Duodenal mucosa (tissue), 2 donors: ENCODE measurements at regions not wholly inside any gene's neighbourhood (a gene's known extent, or its start where the extent isn't known, plus 50 kb on each side); places are given as distances from the start of the nearest gene placed in this dataset.
A peak's percentile ranks its signal among the peaks of the same experiment; 100 is the strongest.

Source experiments
- H3K27ac ChIP-seq: one replicate; pipeline ENCODE4 v1.7.0; 2013; ENCODE audit warnings: low read depth, low read length
- H3K27me3 ChIP-seq, 2 donors: one replicate each; pipeline ENCODE4 v1.7.0; 2013; ENCODE audit warnings: low read length in 2 of 2, control low read depth in 1 of 2; ENCODE audit not compliant: insufficient read depth in 2 of 2, control insufficient read depth in 1 of 2
- H3K36me3 ChIP-seq, 2 donors: one replicate each; pipeline ENCODE4 v1.7.0; 2013; ENCODE audit warnings: low read length in 2 of 2, control low read depth in 1 of 2; ENCODE audit not compliant: insufficient read depth in 2 of 2, control insufficient read depth in 1 of 2
- H3K4me1 ChIP-seq, 2 donors: one replicate each; pipeline ENCODE4 v1.7.0; 2013; ENCODE audit warnings: low read length in 2 of 2, control low read depth in 1 of 2; ENCODE audit not compliant: insufficient read depth in 2 of 2, control insufficient read depth in 1 of 2
- H3K4me3 ChIP-seq, 2 donors: one replicate each; pipeline ENCODE4 v1.7.0; 2013; ENCODE audit warnings: low read length in 2 of 2, low read depth in 1 of 2
- H3K9ac ChIP-seq, 2 donors: one replicate each; pipeline ENCODE4 v1.7.0; 2013; ENCODE audit warnings: low read length in 2 of 2, low read depth in 1 of 2
- H3K9me3 ChIP-seq, 2 donors: one replicate each; pipeline ENCODE4 v1.7.0; 2013; ENCODE audit warnings: low read length in 2 of 2, control low read depth in 1 of 2; ENCODE audit not compliant: control insufficient read depth in 1 of 2

GRCh38 chr4:78691334-78691754 lies 84.8 kb upstream of the BMP2K start:
- Histone ChIP-seq H3K9ac (no peak overlapping the region), H3K4me3 (no peak overlapping the region), H3K27me3 (no peaks in the 10 kb centered on the region), H3K9me3 (no peaks in the 10 kb centered on the region), H3K36me3 (no peaks in the 10 kb centered on the region), H3K27ac (no peak overlapping the region), H3K4me1 (peaks cover 0 to 5% of the 10 kb centered on the region in 2 donors)

GRCh38 chr4:78691971-78692821 lies 84.0 kb upstream of the BMP2K start:
- Histone ChIP-seq H3K4me1 (peaks cover 0 to 5% of the 10 kb centered on the region in 2 donors), H3K27me3 (no peaks in the 10 kb centered on the region), H3K9ac (no peak overlapping the region), H3K4me3 (no peak overlapping the region), H3K9me3 (no peaks in the 10 kb centered on the region), H3K36me3 (no peaks in the 10 kb centered on the region), H3K27ac (no peak overlapping the region)

GRCh38 chr4:78692822-78693170 lies 83.4 kb upstream of the BMP2K start:
- H3K4me3 ChIP-seq: no peak overlapping the region
- H3K4me1 ChIP-seq: peaks cover 0 to 5% of the 10 kb centered on the region in 2 donors
- H3K9me3 ChIP-seq: no peaks in the 10 kb centered on the region
- H3K27ac ChIP-seq: no peak overlapping the region
- H3K9ac ChIP-seq: no peak overlapping the region
- H3K36me3 ChIP-seq: no peaks in the 10 kb centered on the region
- no peaks in the 10 kb centered on the region for H3K27me3 ChIP-seq

GRCh38 chr4:78693777-78694456 lies 82.2 kb upstream of the BMP2K start:
- Histone ChIP-seq H3K4me1 (peaks cover 0 to 5% of the 10 kb centered on the region in 2 donors), H3K36me3 (no peaks in the 10 kb centered on the region), H3K9ac (no peak overlapping the region), H3K9me3 (no peaks in the 10 kb centered on the region), H3K27me3 (no peaks in the 10 kb centered on the region), H3K27ac (no peak overlapping the region), H3K4me3 (no peak overlapping the region)

- peaks cover 0 to 5% of the 10 kb centered on the region in 2 donors for H3K4me1 ChIP-seq
- no peaks in the 10 kb centered on the region for H3K36me3 ChIP-seq
- no peak overlapping the region for H3K4me3 ChIP-seq
- no peaks in the 10 kb centered on the region for H3K27me3 ChIP-seq
- H3K27ac ChIP-seq: no peak overlapping the region
- no peaks in the 10 kb centered on the region for H3K9me3 ChIP-seq
- no peak overlapping the region for H3K9ac ChIP-seq
These were observed 81.7 kb upstream of the BMP2K start for GRCh38 chr4:78694457-78694787.

- H3K36me3 ChIP-seq: no peaks in the 10 kb centered on the region
- no peaks in the 10 kb centered on the region for H3K27me3 ChIP-seq
- H3K4me3 ChIP-seq: no peak overlapping the region
These were observed 80.2 kb upstream of the BMP2K start for GRCh38 chr4:78695910-78696309.

GRCh38 chr4:78703079-78703478 lies 73.1 kb upstream of the BMP2K start:
- Histone ChIP-seq H3K27ac (no peak overlapping the region), H3K27me3 (no peaks in the 10 kb centered on the region), H3K4me3 (no peak overlapping the region), H3K36me3 (no peaks in the 10 kb centered on the region), H3K9ac (no peak overlapping the region), H3K4me1 (peaks cover 13 to 14% of the 10 kb centered on the region in 2 donors), H3K9me3 (peaks cover 13 to 14% of the 10 kb centered on the region in 2 donors)

More at GRCh38 chr4:78695910-78696309, 80.2 kb upstream of the BMP2K start:
- Histone ChIP-seq H3K4me1 (peaks cover 0 to 5% of the 10 kb centered on the region in 2 donors), H3K9me3 (no peaks in the 10 kb centered on the region), H3K27ac (no peak overlapping the region), H3K9ac (no peak overlapping the region)

- H3K36me3 ChIP-seq: no peaks in the 10 kb centered on the region
- H3K9ac ChIP-seq: no peak overlapping the region
- H3K27me3 ChIP-seq: no peaks in the 10 kb centered on the region
- H3K4me1 ChIP-seq: peaks cover 13 to 14% of the 10 kb centered on the region in 2 donors
- H3K9me3 ChIP-seq: peaks cover 13 to 14% of the 10 kb centered on the region in 2 donors
- no peak overlapping the region for H3K27ac ChIP-seq
- no peak overlapping the region for H3K4me3 ChIP-seq
These were observed 71.8 kb upstream of the BMP2K start for GRCh38 chr4:78704317-78704716.

- peaks cover 13 to 14% of the 10 kb centered on the region in 2 donors for H3K9me3 ChIP-seq
- no peaks in the 10 kb centered on the region for H3K36me3 ChIP-seq
- no peaks in the 10 kb centered on the region for H3K27me3 ChIP-seq
- peak overlapping the region; percentile 11 to 24 for H3K4me3 ChIP-seq
- no peak overlapping the region for H3K9ac ChIP-seq
- H3K4me1 ChIP-seq: peaks cover 13 to 14% of the 10 kb centered on the region in 2 donors
- peak overlapping the region; percentile 10 for H3K27ac ChIP-seq
These were observed 71.0 kb upstream of the BMP2K start for GRCh38 chr4:78704981-78705683.

GRCh38 chr4:78706302-78706701 lies 69.8 kb upstream of the BMP2K start:
- H3K36me3 ChIP-seq: no peaks in the 10 kb centered on the region
- no peak overlapping the region for H3K4me3 ChIP-seq
- no peak overlapping the region for H3K9ac ChIP-seq
- H3K9me3 ChIP-seq: peaks cover 13 to 14% of the 10 kb centered on the region in 2 donors
- no peak overlapping the region for H3K27ac ChIP-seq
- H3K4me1 ChIP-seq: peaks cover 13 to 14% of the 10 kb centered on the region in 2 donors
- no peaks in the 10 kb centered on the region for H3K27me3 ChIP-seq
